ENCODE measurements at regions not wholly inside any gene's neighbourhood (a gene's known extent, or its start where the extent isn't known, plus 50 kb on each side); places are given as distances from the start of the nearest gene placed in this dataset.

DNA sequence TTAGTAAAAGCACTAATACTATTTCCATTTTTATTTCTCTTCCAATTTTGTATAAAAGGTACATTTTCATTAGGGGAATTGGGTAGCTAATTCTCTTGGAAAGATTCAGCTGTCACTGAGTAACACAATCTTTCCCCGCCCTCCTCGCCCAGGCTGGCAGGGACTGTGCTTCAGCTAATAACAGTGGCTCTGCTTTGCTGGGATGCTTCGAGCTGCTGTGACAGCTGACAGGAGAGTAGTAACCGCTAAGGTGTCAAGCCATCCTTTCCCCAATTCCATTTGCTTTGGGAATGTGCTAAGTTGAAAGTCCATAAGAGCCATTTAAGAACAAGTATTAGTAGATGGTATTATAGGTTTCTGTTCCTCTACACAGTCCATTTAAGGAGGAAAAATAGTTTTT, 106.7 kb upstream of the NRIP1 start:
- Mint-ChIP-seq H3K36me3 (ENCODE audit: low read depth, unreplicated experiment) (no peaks in the 10 kb centered on the region), H3K27me3 (ENCODE audit: low read depth, unreplicated experiment) (no peaks in the 10 kb centered on the region), H3K9me3 (ENCODE audit: unreplicated experiment) (no peaks in the 10 kb centered on the region), H3K4me3 (ENCODE audit: unreplicated experiment) (no peak overlapping the region), H3K27ac (ENCODE audit: unreplicated experiment) (no peak overlapping the region), H3K4me1 (ENCODE audit: low read depth, unreplicated experiment) (no peaks in the 10 kb centered on the region)
- no peaks in the 10 kb centered on the region for H4K20me1 ChIP-seq (ENCODE audit: insufficient read depth, low read length)
- no peaks in the 10 kb centered on the region for H3K27me3 ChIP-seq (ENCODE audit: insufficient read depth, low read length)
- H3K79me2 ChIP-seq (ENCODE audit: insufficient read depth, low read length) = no peaks in the 10 kb centered on the region
- DNase-seq (ENCODE audit: low read depth) (no peak), FAIRE-seq (no peak)
- no peak for TF ChIP-seq CTCF (IDR thresholded peaks at IDR 0.05; ENCODE audit: insufficient read depth, low read depth, low read length)
- TF ChIP-seq EZH2 (IDR thresholded peaks at IDR 0.05; ENCODE audit: insufficient read depth, low read length) = no peak
- H2AFZ ChIP-seq (ENCODE audit: low read depth, low read length) = no peak overlapping the region
- H3K9ac ChIP-seq (ENCODE audit: low read length) = no peak overlapping the region
- H3K36me3 ChIP-seq (ENCODE audit: insufficient read depth, low read length) = no peaks in the 10 kb centered on the region
- H3K9me3 ChIP-seq (ENCODE audit: insufficient read depth, low read depth, low read length) = no peaks in the 10 kb centered on the region
- H3K4me2 ChIP-seq (ENCODE audit: low read length) = no peak overlapping the region
- no peak overlapping the region for H3K4me3 ChIP-seq (ENCODE audit: insufficient read depth, low read depth, low read length)
- H3K27ac ChIP-seq (ENCODE audit: low read depth, low read length) = no peak overlapping the region
- no peaks in the 10 kb centered on the region for H3K4me1 ChIP-seq (ENCODE audit: insufficient read depth, low read length)

DNA sequence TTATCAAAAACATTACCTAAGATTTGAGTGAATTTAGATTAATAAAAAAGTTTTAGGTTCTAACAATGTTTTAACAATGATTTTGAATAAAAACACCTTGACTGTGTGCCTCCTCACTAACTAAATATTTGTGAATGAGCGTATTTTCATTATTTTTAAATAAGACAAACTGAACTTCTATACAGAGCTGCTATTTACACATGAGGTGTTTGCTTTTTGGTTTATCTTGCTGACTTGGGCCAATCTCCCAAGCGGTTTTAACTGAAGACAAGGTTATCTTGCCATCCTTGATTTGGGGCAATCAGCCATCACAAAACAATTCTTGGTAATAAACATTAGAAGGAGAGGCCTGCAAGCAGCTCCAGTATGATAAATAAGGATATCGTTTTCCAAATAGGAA, 108.2 kb upstream of the NRIP1 start:
- Histone ChIP-seq H3K27me3 (ENCODE audit: insufficient read depth, low read length) (no peaks in the 10 kb centered on the region), H3K4me1 (ENCODE audit: insufficient read depth, low read length) (no peaks in the 10 kb centered on the region), H3K4me3 (ENCODE audit: insufficient read depth, low read depth, low read length) (no peak overlapping the region), H3K36me3 (ENCODE audit: insufficient read depth, low read length) (no peaks in the 10 kb centered on the region), H4K20me1 (ENCODE audit: insufficient read depth, low read length) (no peaks in the 10 kb centered on the region), H3K27ac (ENCODE audit: low read depth, low read length) (no peak overlapping the region), H3K9ac (ENCODE audit: low read length) (no peak overlapping the region), H2AFZ (ENCODE audit: low read depth, low read length) (no peak overlapping the region), H3K4me2 (ENCODE audit: low read length) (no peak overlapping the region), H3K9me3 (ENCODE audit: insufficient read depth, low read depth, low read length) (no peaks in the 10 kb centered on the region), H3K79me2 (ENCODE audit: insufficient read depth, low read length) (no peaks in the 10 kb centered on the region)
- H3K36me3 Mint-ChIP-seq (ENCODE audit: low read depth, unreplicated experiment) = no peaks in the 10 kb centered on the region
- DNase-seq (ENCODE audit: low read depth) (no peak), FAIRE-seq (no peak)
- TF ChIP-seq CTCF (IDR thresholded peaks at IDR 0.05; ENCODE audit: insufficient read depth, low read depth, low read length) (no peak), EZH2 (IDR thresholded peaks at IDR 0.05; ENCODE audit: insufficient read depth, low read length) (no peak)
- H3K4me1 Mint-ChIP-seq (ENCODE audit: low read depth, unreplicated experiment) = no peaks in the 10 kb centered on the region
- no peak overlapping the region for H3K27ac Mint-ChIP-seq (ENCODE audit: unreplicated experiment)
- H3K9me3 Mint-ChIP-seq (ENCODE audit: unreplicated experiment) = no peaks in the 10 kb centered on the region
- H3K27me3 Mint-ChIP-seq (ENCODE audit: low read depth, unreplicated experiment) = no peaks in the 10 kb centered on the region
- no peak overlapping the region for H3K4me3 Mint-ChIP-seq (ENCODE audit: unreplicated experiment)

- Histone ChIP-seq H3K4me3 (ENCODE audit: insufficient read depth, low read depth, low read length) (no peak overlapping the region), H2AFZ (ENCODE audit: low read depth, low read length) (no peak overlapping the region), H3K4me2 (ENCODE audit: low read length) (no peak overlapping the region), H3K36me3 (ENCODE audit: insufficient read depth, low read length) (no peaks in the 10 kb centered on the region), H3K4me1 (ENCODE audit: insufficient read depth, low read length) (no peaks in the 10 kb centered on the region), H3K27me3 (ENCODE audit: insufficient read depth, low read length) (no peaks in the 10 kb centered on the region), H3K79me2 (ENCODE audit: insufficient read depth, low read length) (no peaks in the 10 kb centered on the region), H3K27ac (ENCODE audit: low read depth, low read length) (no peak overlapping the region), H3K9me3 (ENCODE audit: insufficient read depth, low read depth, low read length) (no peaks in the 10 kb centered on the region), H3K9ac (ENCODE audit: low read length) (no peak overlapping the region), H4K20me1 (ENCODE audit: insufficient read depth, low read length) (no peaks in the 10 kb centered on the region)
- Mint-ChIP-seq H3K36me3 (ENCODE audit: low read depth, unreplicated experiment) (no peaks in the 10 kb centered on the region), H3K4me1 (ENCODE audit: low read depth, unreplicated experiment) (no peaks in the 10 kb centered on the region), H3K9me3 (ENCODE audit: unreplicated experiment) (no peaks in the 10 kb centered on the region), H3K4me3 (ENCODE audit: unreplicated experiment) (no peak overlapping the region), H3K27ac (ENCODE audit: unreplicated experiment) (no peak overlapping the region), H3K27me3 (ENCODE audit: low read depth, unreplicated experiment) (no peaks in the 10 kb centered on the region)
- DNase-seq (ENCODE audit: low read depth) = no peak
- no peak for TF ChIP-seq EZH2 (IDR thresholded peaks at IDR 0.05; ENCODE audit: insufficient read depth, low read length)
- TF ChIP-seq CTCF (IDR thresholded peaks at IDR 0.05; ENCODE audit: insufficient read depth, low read depth, low read length) = no peak
- FAIRE-seq = no peak
Observed at GRCh38 chr21:15174923-15175322, 110.1 kb upstream of the NRIP1 start.

Measured in astrocyte (in vitro differentiated cells and primary cell).